HepG2 (cell line): ENCODE measurements at regions not wholly inside any gene's neighbourhood (a gene's known extent, or its start where the extent isn't known, plus 50 kb on each side); places are given as distances from the start of the nearest gene placed in this dataset.
"Not testable (repeated sequence)": the region's sequence is repeated elsewhere in the genome, so short reads cannot be mapped to it uniquely, and the experiment has no call there.

Experiments
- HDAC2 ChIP-seq: sonication (generic); formaldehyde crosslinking; IDR thresholded peaks from 2 replicates; pipeline ENCODE4 v1.4.0; 2020; ENCODE audit warnings: missing genetic modification reagents
- ZNF549 ChIP-seq: sonication (generic); formaldehyde crosslinking; IDR thresholded peaks from 2 replicates; pipeline ENCODE4 v1.5.0; 2020; ENCODE audit warnings: missing genetic modification reagents
- TF ChIP-seq, protein P1 (sequence below): sonication (generic); formaldehyde crosslinking; IDR thresholded peaks from one replicate; pipeline ENCODE4 v1.5.1; 2020; ENCODE audit warnings: mild to moderate bottlenecking, missing genetic modification reagents; ENCODE audit errors: not compliant biosample characterization
- TF ChIP-seq, protein P2 (sequence below): sonication (generic); formaldehyde crosslinking; IDR thresholded peaks from 2 replicates; pipeline ENCODE4 v1.8.0; 2022; ENCODE audit warnings: low read depth, missing genetic modification reagents

DNA sequence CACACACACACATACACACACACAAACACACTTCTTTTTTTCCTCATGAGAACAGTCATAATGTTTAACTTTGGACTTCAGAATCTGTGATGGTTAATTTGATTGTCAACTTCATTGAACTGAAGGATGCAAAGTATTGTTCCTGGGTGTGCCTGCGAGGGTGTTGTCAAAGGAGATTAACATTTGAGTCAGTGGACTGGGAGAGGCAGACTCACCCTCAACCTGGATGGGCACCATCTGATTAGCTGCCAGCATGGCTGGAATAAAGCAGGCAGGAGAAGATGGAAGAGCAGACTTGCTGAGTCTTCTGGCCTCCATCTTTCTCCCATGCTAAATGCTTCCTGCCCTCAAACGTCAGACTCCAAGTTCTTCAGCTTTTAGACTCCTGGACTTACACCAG is 167.6 kb upstream of the CRBN start:
- TF ChIP-seq HDAC2, ZNF549 (CRISPR knock-in tag): not testable (repeated sequence)
- TF ChIP-seq, protein P1, sequence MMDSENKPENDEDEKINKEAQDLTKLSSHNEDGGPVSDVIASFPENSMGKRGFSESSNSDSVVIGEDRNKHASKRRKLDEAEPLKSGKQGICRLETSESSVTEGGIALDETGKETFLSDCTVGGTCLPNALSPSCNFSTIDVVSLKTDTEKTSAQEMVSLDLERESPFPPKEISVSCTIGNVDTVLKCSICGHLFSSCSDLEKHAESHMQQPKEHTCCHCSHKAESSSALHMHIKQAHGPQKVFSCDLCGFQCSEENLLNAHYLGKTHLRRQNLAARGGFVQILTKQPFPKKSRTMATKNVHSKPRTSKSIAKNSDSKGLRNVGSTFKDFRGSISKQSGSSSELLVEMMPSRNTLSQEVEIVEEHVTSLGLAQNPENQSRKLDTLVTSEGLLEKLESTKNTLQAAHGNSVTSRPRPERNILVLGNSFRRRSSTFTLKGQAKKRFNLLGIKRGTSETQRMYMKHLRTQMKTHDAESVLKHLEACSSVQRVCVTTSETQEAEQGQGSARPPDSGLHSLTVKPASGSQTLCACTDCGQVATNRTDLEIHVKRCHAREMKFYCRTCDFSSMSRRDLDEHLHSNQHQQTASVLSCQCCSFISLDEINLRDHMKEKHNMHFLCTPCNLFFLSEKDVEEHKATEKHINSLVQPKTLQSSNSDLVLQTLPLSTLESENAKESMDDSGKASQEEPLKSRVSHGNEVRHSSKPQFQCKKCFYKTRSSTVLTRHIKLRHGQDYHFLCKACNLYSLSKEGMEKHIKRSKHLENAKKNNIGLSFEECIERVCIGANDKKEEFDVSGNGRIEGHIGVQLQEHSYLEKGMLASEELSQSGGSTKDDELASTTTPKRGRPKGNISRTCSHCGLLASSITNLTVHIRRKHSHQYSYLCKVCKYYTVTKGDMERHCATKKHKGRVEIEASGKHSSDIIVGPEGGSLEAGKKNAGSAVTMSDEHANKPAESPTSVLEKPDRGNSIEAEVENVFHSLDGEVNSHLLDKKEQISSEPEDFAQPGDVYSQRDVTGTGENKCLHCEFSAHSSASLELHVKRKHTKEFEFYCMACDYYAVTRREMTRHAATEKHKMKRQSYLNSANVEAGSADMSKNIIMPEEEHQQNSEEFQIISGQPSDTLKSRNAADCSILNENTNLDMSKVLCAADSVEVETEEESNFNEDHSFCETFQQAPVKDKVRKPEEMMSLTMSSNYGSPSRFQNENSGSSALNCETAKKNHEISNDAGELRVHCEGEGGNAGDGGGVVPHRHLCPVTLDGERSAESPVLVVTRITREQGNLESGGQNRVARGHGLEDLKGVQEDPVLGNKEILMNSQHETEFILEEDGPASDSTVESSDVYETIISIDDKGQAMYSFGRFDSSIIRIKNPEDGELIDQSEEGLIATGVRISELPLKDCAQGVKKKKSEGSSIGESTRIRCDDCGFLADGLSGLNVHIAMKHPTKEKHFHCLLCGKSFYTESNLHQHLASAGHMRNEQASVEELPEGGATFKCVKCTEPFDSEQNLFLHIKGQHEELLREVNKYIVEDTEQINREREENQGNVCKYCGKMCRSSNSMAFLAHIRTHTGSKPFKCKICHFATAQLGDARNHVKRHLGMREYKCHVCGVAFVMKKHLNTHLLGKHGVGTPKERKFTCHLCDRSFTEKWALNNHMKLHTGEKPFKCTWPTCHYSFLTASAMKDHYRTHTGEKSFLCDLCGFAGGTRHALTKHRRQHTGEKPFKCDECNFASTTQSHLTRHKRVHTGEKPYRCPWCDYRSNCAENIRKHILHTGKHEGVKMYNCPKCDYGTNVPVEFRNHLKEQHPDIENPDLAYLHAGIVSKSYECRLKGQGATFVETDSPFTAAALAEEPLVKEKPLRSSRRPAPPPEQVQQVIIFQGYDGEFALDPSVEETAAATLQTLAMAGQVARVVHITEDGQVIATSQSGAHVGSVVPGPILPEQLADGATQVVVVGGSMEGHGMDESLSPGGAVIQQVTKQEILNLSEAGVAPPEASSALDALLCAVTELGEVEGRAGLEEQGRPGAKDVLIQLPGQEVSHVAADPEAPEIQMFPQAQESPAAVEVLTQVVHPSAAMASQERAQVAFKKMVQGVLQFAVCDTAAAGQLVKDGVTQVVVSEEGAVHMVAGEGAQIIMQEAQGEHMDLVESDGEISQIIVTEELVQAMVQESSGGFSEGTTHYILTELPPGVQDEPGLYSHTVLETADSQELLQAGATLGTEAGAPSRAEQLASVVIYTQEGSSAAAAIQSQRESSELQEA (CRISPR knock-in tag) = not testable (repeated sequence)
- TF ChIP-seq, protein P2, sequence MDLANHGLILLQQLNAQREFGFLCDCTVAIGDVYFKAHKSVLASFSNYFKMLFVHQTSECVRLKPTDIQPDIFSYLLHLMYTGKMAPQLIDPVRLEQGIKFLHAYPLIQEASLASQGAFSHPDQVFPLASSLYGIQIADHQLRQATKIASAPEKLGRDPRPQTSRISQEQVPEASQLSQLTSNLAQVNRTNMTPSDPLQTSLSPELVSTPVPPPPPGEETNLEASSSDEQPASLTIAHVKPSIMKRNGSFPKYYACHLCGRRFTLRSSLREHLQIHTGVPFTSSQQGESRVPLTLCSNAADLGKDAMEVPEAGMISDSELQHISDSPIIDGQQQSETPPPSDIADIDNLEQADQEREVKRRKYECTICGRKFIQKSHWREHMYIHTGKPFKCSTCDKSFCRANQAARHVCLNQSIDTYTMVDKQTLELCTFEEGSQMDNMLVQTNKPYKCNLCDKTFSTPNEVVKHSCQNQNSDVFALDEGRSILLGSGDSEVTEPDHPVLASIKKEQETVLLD (CRISPR knock-in tag) = not testable (repeated sequence)
